ENCODE measurements at regions not wholly inside any gene's neighbourhood (a gene's known extent, or its start where the extent isn't known, plus 50 kb on each side); places are given as distances from the start of the nearest gene placed in this dataset.

DNA sequence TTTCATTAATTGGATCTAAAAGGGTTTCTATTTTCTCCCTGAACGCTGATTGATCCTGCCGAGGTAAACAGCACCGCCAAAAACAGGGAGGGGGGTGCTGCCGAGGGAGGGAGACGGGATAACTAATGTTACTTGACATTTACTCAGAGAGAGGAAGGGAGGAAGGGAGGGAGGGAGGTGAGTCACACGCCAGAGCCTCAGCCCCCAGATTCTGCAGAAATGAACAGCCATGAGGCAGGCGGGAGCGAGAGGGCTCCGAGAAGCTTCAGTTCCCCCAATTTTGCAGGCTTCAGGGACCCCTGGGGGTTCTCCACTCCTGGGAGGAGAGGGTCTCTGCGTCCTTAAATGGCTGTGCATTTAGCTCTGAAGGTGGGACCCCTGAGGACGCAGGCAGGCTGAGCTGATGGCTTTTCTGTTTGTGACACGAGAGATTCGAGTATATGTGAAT lies 59.1 kb upstream of the IER5L start (continued):
- peak; percentile 64 for TF ChIP-seq ZNF341 (tag by site-specific recombination; IDR thresholded peaks at IDR 0.05; ENCODE audit: low read depth)
- no peak for TF ChIP-seq ZNF777 (tag by site-specific recombination; IDR thresholded peaks at IDR 0.05; ENCODE audit: borderline replicate concordance)
- TF ChIP-seq ZNF146 (tag by site-specific recombination; IDR thresholded peaks at IDR 0.05) = no peak

DNA sequence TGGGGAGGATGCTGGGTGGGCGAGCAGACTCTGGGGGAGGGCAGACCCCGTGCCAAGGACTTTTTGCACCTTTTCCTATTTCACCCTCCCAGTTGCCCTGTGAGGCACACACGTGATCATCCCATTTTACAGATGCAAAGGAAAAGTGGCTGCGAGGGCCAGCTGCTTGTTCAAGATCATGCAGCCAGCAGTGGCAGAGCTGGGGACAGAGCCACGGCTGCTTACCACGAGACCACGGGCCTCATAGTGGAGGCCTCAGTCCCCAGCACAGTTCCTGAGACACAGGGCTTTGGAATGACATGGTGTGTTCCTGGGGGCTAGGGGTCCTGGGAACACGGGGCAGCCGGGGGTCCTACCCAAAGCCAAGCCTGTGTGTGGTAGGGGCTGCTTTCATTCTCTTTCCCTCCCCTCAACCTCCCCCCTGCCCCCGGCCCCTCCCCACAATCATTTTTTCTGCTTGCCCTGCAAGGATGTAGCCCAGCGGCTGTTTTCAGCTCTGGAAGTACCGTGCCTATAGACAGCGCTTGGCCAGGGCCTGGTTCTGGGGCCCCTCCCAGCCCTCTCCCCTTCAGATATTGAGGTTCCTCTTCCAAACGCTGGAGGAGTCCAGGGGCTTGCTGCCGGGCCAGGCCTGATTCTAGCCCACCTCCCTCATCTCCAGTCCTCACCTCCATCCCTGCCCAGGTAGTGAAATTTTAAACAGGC lies 58.5 kb upstream of the IER5L start:
- H3K9me3 ChIP-seq (ENCODE audit: control insufficient read depth, insufficient read depth, low read depth, low read length) = no peaks in the 10 kb centered on the region
- H3K4me3 ChIP-seq (ENCODE audit: low read depth, low read length) = no peak overlapping the region
- ChIA-PET POLR2A (interaction anchor here (2.1 kb wide), 1 partner anchor 59 kb away, joined by 10 read pairs; the partner anchor contains the start of gene IER5L), CTCF (interaction anchor here (0.6 kb wide), 1 partner anchor 937 kb away, joined by 4 read pairs; no protein-coding TSS in a partner anchor)
- H3K27ac ChIP-seq (ENCODE audit: extremely low read depth, low read depth, low read length) = no peak overlapping the region
- no peaks in the 10 kb centered on the region for H3K4me1 ChIP-seq (ENCODE audit: control insufficient read depth, insufficient read depth, low read length)
- H3K36me3 ChIP-seq (ENCODE audit: control insufficient read depth in 2 of 2, insufficient read depth in 1 of 2, low read length in 2 of 2) = no peaks in the 10 kb centered on the region
- TF ChIP-seq ZNF785 (tag by site-specific recombination; IDR thresholded peaks at IDR 0.05) (no peak), BCL11B (tag by site-specific recombination; IDR thresholded peaks at IDR 0.05; ENCODE audit: low read depth) (no peak), ZNF239 (tag by site-specific recombination; IDR thresholded peaks at IDR 0.05) (no peak), ZNF518A (tag by site-specific recombination; conservative IDR thresholded peaks at IDR 0.05; ENCODE audit: low read depth) (no peak)

DNA sequence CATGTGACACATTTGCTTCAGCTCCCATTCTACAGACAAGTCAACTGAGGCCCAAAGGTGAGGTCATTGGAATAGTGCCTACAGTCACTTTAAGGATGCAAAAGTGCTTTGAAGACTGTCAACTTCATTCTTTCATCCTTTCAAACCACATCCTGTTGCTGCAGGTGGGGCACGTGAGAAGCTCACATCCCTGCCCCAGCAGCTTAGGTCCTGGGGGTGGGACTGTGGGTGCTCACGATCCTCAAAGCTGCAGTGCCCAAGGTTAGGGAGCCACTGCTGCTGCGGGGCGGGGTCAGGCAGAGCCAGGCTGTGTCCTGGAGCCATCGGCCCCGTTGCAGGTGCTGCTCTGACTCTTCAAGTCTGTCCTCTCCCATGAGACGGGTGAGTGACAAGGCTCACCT lies 57.9 kb upstream of the IER5L start:
- no peak overlapping the region for H3K27ac ChIP-seq (ENCODE audit: extremely low read depth, low read depth, low read length)
- ChIA-PET POLR2A (no interaction called here), CTCF (no interaction called here)
- no peaks in the 10 kb centered on the region for H3K4me1 ChIP-seq (ENCODE audit: control insufficient read depth, insufficient read depth, low read length)
- H3K36me3 ChIP-seq (ENCODE audit: control insufficient read depth in 2 of 2, insufficient read depth in 1 of 2, low read length in 2 of 2) = no peaks in the 10 kb centered on the region
- TF ChIP-seq ZNF202 (tag by site-specific recombination; IDR thresholded peaks at IDR 0.05; ENCODE audit: borderline replicate concordance) = no peak
- TF ChIP-seq ZNF677 (tag by site-specific recombination; IDR thresholded peaks at IDR 0.05) = no peak
- TF ChIP-seq ZNF768 (tag by site-specific recombination; IDR thresholded peaks at IDR 0.05) = no peak
- TF ChIP-seq ZNF404 (tag by site-specific recombination; IDR thresholded peaks at IDR 0.05) = no peak
- TF ChIP-seq YY2 (tag by site-specific recombination; IDR thresholded peaks at IDR 0.05) = no peak
- no peak for TF ChIP-seq ZNF175 (tag by site-specific recombination; IDR thresholded peaks at IDR 0.05)
- TF ChIP-seq ZSCAN16 (tag by site-specific recombination; IDR thresholded peaks at IDR 0.05) = no peak
- TF ChIP-seq ZNF350 (tag by site-specific recombination; IDR thresholded peaks at IDR 0.05) = no peak
- TF ChIP-seq PRDM1 (tag by site-specific recombination; IDR thresholded peaks at IDR 0.05) = no peak
- no peak for TF ChIP-seq ZNF274 (IDR thresholded peaks at IDR 0.05; ENCODE audit: low read length)
- no peak for TF ChIP-seq ZNF274 (tag by site-specific recombination; IDR thresholded peaks at IDR 0.05; ENCODE audit: borderline replicate concordance)
- TF ChIP-seq SP3 (tag by site-specific recombination; IDR thresholded peaks at IDR 0.05) = no peak
- no peak for TF ChIP-seq ZNF664 (tag by site-specific recombination; IDR thresholded peaks at IDR 0.05)
- no peak for TF ChIP-seq ZNF792 (tag by site-specific recombination; IDR thresholded peaks at IDR 0.05)
- no peak for TF ChIP-seq ZNF23 (tag by site-specific recombination; IDR thresholded peaks at IDR 0.05; ENCODE audit: borderline replicate concordance)
- H3K4me3 ChIP-seq (ENCODE audit: low read depth, low read length) = no peak overlapping the region
- no peaks in the 10 kb centered on the region for H3K9me3 ChIP-seq (ENCODE audit: control insufficient read depth, insufficient read depth, low read depth, low read length)
